IMR-90 (cell line): ENCODE measurements at regions not wholly inside any gene's neighbourhood (a gene's known extent, or its start where the extent isn't known, plus 50 kb on each side); places are given as distances from the start of the nearest gene placed in this dataset.

Experiments used
- ATAC-seq: fragments of 200-7000 bp; cut with Tn5 transposase; 2 replicates; pipeline ENCODE4 v1.9.1; 2020; ENCODE audit warnings: low read depth, mild to moderate bottlenecking, moderate library complexity
- BruUV-seq: library from RNA; stranded (reverse); fragments of 400-500 nt; replicated peaks from 2 replicates; lab custom pipeline; 2021; lab: Mats Ljungman, UMichigan
- CTCF ChIA-PET: fragments of 300-600 bp; formaldehyde crosslinking; extraction: SDS; loops from one replicate; lab custom pipeline; 2021; ENCODE audit warnings: antibody characterized with exemption; lab: Yijun Ruan, JAX
- POLR2A ChIA-PET: fragments of 300-600 bp; sonication (Branson Sonifier 250); formaldehyde crosslinking; loops from one replicate; lab custom pipeline; 2022; ENCODE audit warnings: antibody characterized with exemption; ENCODE audit not compliant: unreplicated experiment; lab: Charles Lee
- DNase-seq: peaks from one replicate; pipeline ENCODE4 v3.0.0; 2013
- H2AFZ ChIP-seq: replicated peaks from 2 replicates; pipeline ENCODE3; 2013; ENCODE audit warnings: low read length, mild to moderate bottlenecking; ENCODE audit not compliant: poor library complexity
- H2AK5ac ChIP-seq: 2 replicates; pipeline ENCODE4 v1.6.1; 2013; ENCODE audit warnings: low read depth, low read length, inconsistent platforms
- H2AK9ac ChIP-seq: replicated peaks from 2 replicates; pipeline ENCODE3; 2013; ENCODE audit warnings: mild to moderate bottlenecking, low read depth, low read length, moderate library complexity; ENCODE audit not compliant: poor library complexity
- H2BK120ac ChIP-seq: 2 replicates; pipeline ENCODE4 v1.6.1; 2013; ENCODE audit warnings: low read depth, low read length, inconsistent platforms
- H2BK15ac ChIP-seq: 3 replicates; pipeline ENCODE4 v1.6.1; 2013; ENCODE audit warnings: low read depth, low read length, inconsistent platforms
- H2BK20ac ChIP-seq: 2 replicates; pipeline ENCODE4 v1.6.1; 2013; ENCODE audit warnings: low read depth, mild to moderate bottlenecking, inconsistent platforms, low read length, moderate library complexity
- H2BK5ac ChIP-seq: 2 replicates; pipeline ENCODE4 v1.6.1; 2013; ENCODE audit warnings: mild to moderate bottlenecking, low read depth, low read length, inconsistent platforms; ENCODE audit not compliant: poor library complexity, severe bottlenecking
- H3K14ac ChIP-seq: replicated peaks from 2 replicates; pipeline ENCODE4 v1.6.1; 2013; ENCODE audit warnings: low read depth, low read length, inconsistent platforms
- H3K18ac ChIP-seq: 2 replicates; pipeline ENCODE4 v1.6.1; 2013; ENCODE audit warnings: low read depth, low read length, control low read depth
- H3K23ac ChIP-seq: 2 replicates; pipeline ENCODE4 v1.6.1; 2013; ENCODE audit warnings: low read depth, low read length, inconsistent platforms
- H3K27ac ChIP-seq: 2 replicates; pipeline ENCODE4 v1.5.1; 2013; ENCODE audit warnings: mild to moderate bottlenecking, control low read depth, low read length; ENCODE audit not compliant: insufficient read depth
- H3K27me3 ChIP-seq: 2 replicates; pipeline ENCODE4 v1.6.1; 2013; ENCODE audit warnings: low read length; ENCODE audit not compliant: control insufficient read depth, insufficient read depth
- H3K36me3 ChIP-seq: 2 replicates; pipeline ENCODE4 v1.6.1; 2013; ENCODE audit warnings: low read length, mixed read lengths; ENCODE audit not compliant: control insufficient read depth, insufficient read depth
- H3K4ac ChIP-seq: 2 replicates; pipeline ENCODE4 v1.6.1; 2013; ENCODE audit warnings: low read depth, low read length, inconsistent platforms
- H3K4me1 ChIP-seq: 2 replicates; pipeline ENCODE4 v1.6.1; 2013; ENCODE audit warnings: low read length, mixed read lengths; ENCODE audit not compliant: control insufficient read depth, insufficient read depth
- H3K4me2 ChIP-seq: 2 replicates; pipeline ENCODE4 v1.6.1; 2013; ENCODE audit warnings: low read depth, mild to moderate bottlenecking, control low read depth, low read length, moderate library complexity
- H3K4me3 ChIP-seq: 2 replicates; pipeline ENCODE4 v1.5.1; 2013; ENCODE audit warnings: low read depth, mild to moderate bottlenecking, control low read depth, low read length, moderate library complexity; ENCODE audit not compliant: insufficient read depth
- H3K56ac ChIP-seq: 2 replicates; pipeline ENCODE4 v1.6.1; 2013; ENCODE audit warnings: low read length, inconsistent platforms; ENCODE audit not compliant: insufficient read depth; ENCODE audit errors: extremely low read depth
- H3K79me1 ChIP-seq, 2 experiments: 2 replicates each; pipeline ENCODE4 v1.6.1; 2013; ENCODE audit warnings: low read length in 2 of 2, inconsistent platforms in 1 of 2, low read depth in 1 of 2
- H3K9ac ChIP-seq: 2 replicates; pipeline ENCODE4 v1.6.1; 2013; ENCODE audit warnings: low read depth, low read length, control low read depth
- H3K9me1 ChIP-seq: 2 replicates; pipeline ENCODE4 v1.6.1; 2013; ENCODE audit warnings: low read length, inconsistent platforms; ENCODE audit not compliant: insufficient read depth
- H3K9me3 ChIP-seq: 2 replicates; pipeline ENCODE4 v1.6.1; 2013; ENCODE audit warnings: low read length; ENCODE audit not compliant: control insufficient read depth, insufficient read depth
- H4K20me1 ChIP-seq: 2 replicates; pipeline ENCODE4 v1.6.1; 2013; ENCODE audit warnings: low read length, inconsistent platforms; ENCODE audit not compliant: insufficient read depth
- H4K5ac ChIP-seq: 2 replicates; pipeline ENCODE4 v1.6.1; 2013; ENCODE audit warnings: mild to moderate bottlenecking, low read depth, low read length, control low read depth
- H4K8ac ChIP-seq, 2 experiments: 2 replicates each; pipeline ENCODE4 v1.6.1; 2013; ENCODE audit warnings: low read depth in 2 of 2, low read length in 2 of 2, control low read depth in 1 of 2, inconsistent platforms in 1 of 2
- H4K91ac ChIP-seq: 2 replicates; pipeline ENCODE4 v1.6.1; 2013; ENCODE audit warnings: low read depth, low read length, inconsistent platforms; ENCODE audit not compliant: insufficient read depth
- CHD1 ChIP-seq: IDR thresholded peaks from 2 replicates; pipeline ENCODE4 v1.6.1; 2012; ENCODE audit warnings: low read depth, low read length, improper control_type of control experiment
- FOS ChIP-seq: fragments of 150-350 bp; IDR thresholded peaks from 2 replicates; pipeline ENCODE4 v1.6.1; 2016; ENCODE audit warnings: low read depth, low read length
- WGBS, 2 experiments: methylation state at CpG; one replicate each; pipeline versions ENCODE4 v1.1.5 to v1.1.7; 2013; ENCODE audit warnings: missing lambda C conversion rate in 2 of 2; ENCODE audit not compliant: insufficient read length in 1 of 2; ENCODE audit errors: extremely low coverage in 2 of 2; 5-methylcytosine and 5-hydroxymethylcytosine counted together
- dilution Hi-C: fragments of 300-500 bp; cut with HindIII; formaldehyde crosslinking; loops from one replicate; pipeline ENCODE4 v1.14.3; 2018; ENCODE audit warnings: low sequenced_read_pairs; ENCODE audit not compliant: unreplicated experiment
- in situ Hi-C: fragments of 300-500 bp; cut with MboI; formaldehyde crosslinking; loops from 3 replicates; pipeline ENCODE4 v1.14.3; 2019; ENCODE audit warnings: low sequenced_read_pairs, inconsistent platforms, mixed read lengths
- intact Hi-C: fragments of 100-400 bp; cut with micrococcal nuclease; formaldehyde crosslinking; loops from 2 replicates; pipeline ENCODE4 v1.10.0; 2022
- TF ChIP-seq, protein P1 (sequence below): fragments of 150-350 bp; IDR thresholded peaks from 2 replicates; pipeline ENCODE4 v1.6.1; 2017; ENCODE audit warnings: mild to moderate bottlenecking, antibody characterized with exemption, low read length, low read depth

- H3K18ac ChIP-seq: no peak overlapping the region
- ChIA-PET POLR2A (interaction anchor here (0.6 kb wide), 1 partner anchor 11 kb away, joined by 3 read pairs; no protein-coding TSS in a partner anchor), CTCF (interaction anchor here (1.2 kb wide), 1 partner anchor 22 kb away, joined by 3 read pairs; no protein-coding TSS in a partner anchor)
- ATAC-seq: peak; percentile 35; the same call in 1 of the 2 replicates
- no peak overlapping the region for H3K4me2 ChIP-seq
- no peaks in the 10 kb centered on the region for H3K36me3 ChIP-seq
- H2BK5ac ChIP-seq: no peak overlapping the region
- intact Hi-C loops (no loop called here), in situ Hi-C loops (no loop called here), dilution Hi-C loops (no loop called here)
- no peak overlapping the region for H4K8ac ChIP-seq
- H3K4me1 ChIP-seq: peaks cover 6% of the 10 kb centered on the region
- no peaks in the 10 kb centered on the region; the same call in 1 of the 2 replicates for H3K27me3 ChIP-seq
- peak overlapping the region; percentile 40 for H2AFZ ChIP-seq
- H2AK5ac ChIP-seq: 0 out of 2 replicates have a peak overlapping the region, but pooled peaks have one; percentile 5
- WGBS, 2 experiments: 66% methylated on average over 7 of the region's 11 CpGs; no CpG with 5 or more reads in 1 of the 2 experiments
- peak overlapping the region; percentile 5; the same call in 1 of the 3 replicates for H2BK15ac ChIP-seq
- H3K79me1 ChIP-seq: no peaks in the 10 kb centered on the region
- H3K27ac ChIP-seq: no peak overlapping the region
- H3K56ac ChIP-seq: no peak overlapping the region
- peak overlapping the region; percentile 1 for H2AK9ac ChIP-seq
- peak overlapping the region; percentile 32; the same call in 1 of the 2 replicates for H2BK20ac ChIP-seq
- peaks cover 15% of the 10 kb centered on the region for H3K9me1 ChIP-seq
- H3K9ac ChIP-seq: no peak overlapping the region
- no TSS peak for BruUV-seq
- no peak overlapping the region for H3K4ac ChIP-seq
- H2BK120ac ChIP-seq: no peak overlapping the region
- no peak overlapping the region for H3K14ac ChIP-seq
- TF ChIP-seq CHD1 (no peak), FOS (no peak)
- TF ChIP-seq, protein P1, sequence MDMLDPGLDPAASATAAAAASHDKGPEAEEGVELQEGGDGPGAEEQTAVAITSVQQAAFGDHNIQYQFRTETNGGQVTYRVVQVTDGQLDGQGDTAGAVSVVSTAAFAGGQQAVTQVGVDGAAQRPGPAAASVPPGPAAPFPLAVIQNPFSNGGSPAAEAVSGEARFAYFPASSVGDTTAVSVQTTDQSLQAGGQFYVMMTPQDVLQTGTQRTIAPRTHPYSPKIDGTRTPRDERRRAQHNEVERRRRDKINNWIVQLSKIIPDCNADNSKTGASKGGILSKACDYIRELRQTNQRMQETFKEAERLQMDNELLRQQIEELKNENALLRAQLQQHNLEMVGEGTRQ: no peak
- peak; percentile 57 for DNase-seq
- no peak overlapping the region for H3K4me3 ChIP-seq
- no peak overlapping the region for H3K23ac ChIP-seq
- no peak overlapping the region for H4K5ac ChIP-seq
- no peaks in the 10 kb centered on the region for H3K9me3 ChIP-seq
- H4K91ac ChIP-seq: no peak overlapping the region
- no peaks in the 10 kb centered on the region for H4K20me1 ChIP-seq
These were observed 275.8 kb downstream of the FOXL1 start for GRCh38 chr16:86854058-86854621.
